ENCODE measurements at regions not wholly inside any gene's neighbourhood (a gene's known extent, or its start where the extent isn't known, plus 50 kb on each side); places are given as distances from the start of the nearest gene placed in this dataset.

DNA sequence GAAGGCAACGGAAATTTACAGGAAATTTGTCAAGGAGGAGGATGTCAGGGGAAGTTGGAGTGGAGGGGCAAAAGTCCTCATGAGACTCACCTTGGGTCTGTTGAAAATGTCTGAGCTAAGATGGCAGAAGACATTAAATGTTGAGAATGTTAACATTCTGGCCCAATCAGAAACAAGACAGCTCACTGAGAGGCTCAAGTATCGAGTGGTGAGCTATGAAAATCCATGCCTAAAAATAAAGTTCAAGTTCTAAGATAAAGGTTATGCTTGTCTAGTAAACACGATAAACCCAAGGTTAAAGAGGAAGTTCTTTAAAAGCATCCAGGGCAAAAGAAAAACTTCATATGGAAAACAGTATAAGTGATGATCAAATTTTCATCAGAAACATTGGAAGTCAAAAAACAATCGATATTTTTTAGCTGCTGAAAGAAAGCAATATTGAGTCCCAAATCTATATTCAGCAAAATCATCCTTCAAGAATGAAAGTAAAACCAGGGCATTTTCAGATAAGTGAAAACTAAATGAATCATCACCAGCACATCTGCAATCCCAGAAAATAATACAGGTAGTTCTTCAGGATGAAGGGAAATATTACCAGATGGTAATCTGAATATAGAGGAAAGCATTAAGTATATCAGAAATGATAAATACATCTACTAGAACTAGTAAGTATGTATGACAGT lies 462.4 kb downstream of the TLL1 start:
- FAIRE-seq, result no peak
- no peak for DNase-seq (ENCODE audit: insufficient read length, low spot score)
- TF ChIP-seq CTCF (IDR thresholded peaks at IDR 0.05; ENCODE audit: insufficient read depth, missing control alignments), result no peak

DNA sequence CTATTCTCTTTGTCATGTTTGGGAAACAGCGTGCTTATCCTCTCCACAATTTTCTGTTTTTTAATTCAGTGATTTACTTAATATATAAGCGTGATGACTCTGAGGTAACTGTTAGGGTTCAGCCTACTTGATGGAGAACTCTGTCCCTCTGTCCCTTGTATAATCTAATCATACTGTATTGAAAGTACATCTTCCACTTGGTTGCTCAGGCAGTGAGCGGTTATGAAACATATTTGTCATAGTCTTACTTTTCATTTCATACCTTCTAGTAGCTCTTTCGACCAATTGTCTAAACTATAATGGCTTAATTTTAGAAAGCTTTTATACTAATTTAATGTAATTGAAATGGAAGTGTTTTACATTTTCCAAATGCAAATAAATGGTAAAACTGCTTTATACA lies 469.0 kb downstream of the TLL1 start:
- DNase-seq (ENCODE audit: insufficient read length, low spot score) (no peak), FAIRE-seq (no peak)
- TF ChIP-seq CTCF (IDR thresholded peaks at IDR 0.05; ENCODE audit: insufficient read depth, missing control alignments), result no peak

- FAIRE-seq (no peak), DNase-seq (ENCODE audit: insufficient read length, low spot score) (no peak)
- TF ChIP-seq CTCF (IDR thresholded peaks at IDR 0.05; ENCODE audit: insufficient read depth, missing control alignments), result no peak
These were observed 490.2 kb downstream of the TLL1 start for GRCh38 chr4:166363198-166363597.

DNA sequence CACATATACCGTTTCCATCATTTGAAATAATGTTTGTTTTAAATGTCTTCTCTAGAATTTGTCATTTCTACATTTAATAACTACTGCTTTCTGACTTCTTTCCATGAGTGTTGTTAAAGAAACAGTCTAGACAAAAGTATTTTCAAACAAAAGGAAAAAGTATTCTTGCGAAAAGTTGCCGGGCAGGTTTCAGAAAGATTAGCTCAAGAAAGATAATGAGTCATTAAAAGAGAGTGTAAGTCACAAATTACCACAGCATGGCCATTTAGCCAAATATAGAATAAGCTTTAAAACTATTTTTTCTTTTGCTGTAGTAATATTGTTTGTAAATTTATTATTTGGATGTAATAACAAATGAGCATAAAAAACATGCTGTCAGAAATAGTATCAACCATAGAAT lies 493.0 kb downstream of the TLL1 start:
- no peak for TF ChIP-seq CTCF (IDR thresholded peaks at IDR 0.05; ENCODE audit: insufficient read depth, missing control alignments)
- no peak for DNase-seq (ENCODE audit: insufficient read length, low spot score)
- no peak for FAIRE-seq

DNA sequence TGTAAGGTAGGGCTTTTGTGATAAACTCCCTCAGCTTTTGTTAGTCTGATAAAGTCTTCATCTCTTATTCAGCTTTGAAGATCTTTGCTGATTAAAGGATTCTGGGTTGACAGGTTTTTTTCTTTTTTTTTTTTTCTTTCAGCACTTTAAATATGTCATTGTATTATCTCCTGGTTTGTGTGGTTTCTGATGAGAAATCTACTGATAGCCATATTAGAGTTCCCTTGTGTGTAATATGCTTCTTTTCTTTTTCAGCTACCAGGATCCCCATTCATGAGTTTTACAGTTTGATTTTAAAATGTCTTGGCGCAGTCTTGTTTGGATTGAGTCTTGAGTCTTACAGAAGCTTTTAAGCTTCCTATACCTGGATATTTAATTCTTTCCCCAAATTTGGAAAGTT lies 504.5 kb downstream of the TLL1 start:
- FAIRE-seq, result no peak
- TF ChIP-seq CTCF (IDR thresholded peaks at IDR 0.05; ENCODE audit: insufficient read depth, missing control alignments), result no peak
- DNase-seq (ENCODE audit: insufficient read length, low spot score), result no peak

- DNase-seq (ENCODE audit: insufficient read length, low spot score) (no peak), FAIRE-seq (no peak)
- no peak for TF ChIP-seq CTCF (IDR thresholded peaks at IDR 0.05; ENCODE audit: insufficient read depth, missing control alignments)
These were observed 513.7 kb downstream of the TLL1 start for GRCh38 chr4:166386491-166387360.

GRCh38 chr4:166391501-166391900 lies 518.5 kb downstream of the TLL1 start:
- TF ChIP-seq CTCF (IDR thresholded peaks at IDR 0.05; ENCODE audit: insufficient read depth, missing control alignments), result no peak
- FAIRE-seq, result no peak
- DNase-seq (ENCODE audit: insufficient read length, low spot score), result no peak

Data from D721Med (cell line).